HG03571 (cell line): ENCODE measurements at regions not wholly inside any gene's neighbourhood (a gene's known extent, or its start where the extent isn't known, plus 50 kb on each side); places are given as distances from the start of the nearest gene placed in this dataset.

ENCODE experiments used
- ATAC-seq: cut with Tn5 transposase; IDR thresholded peaks from one replicate; pipeline ENCODE4 v1.9.1; 2021; ENCODE audit not compliant: unreplicated experiment

- no peak for ATAC-seq
These were observed 298.7 kb upstream of the ZC3H12C start for GRCh38 chr11:109794501-109794900.

GRCh38 chr11:109795234-109795633, 298.0 kb upstream of the ZC3H12C start:
- ATAC-seq = no peak

- ATAC-seq = no peak
These were observed 296.9 kb upstream of the ZC3H12C start for GRCh38 chr11:109796253-109796652.

GRCh38 chr11:109798521-109798920, 294.7 kb upstream of the ZC3H12C start:
- ATAC-seq = no peak

GRCh38 chr11:109799604-109800003, 293.6 kb upstream of the ZC3H12C start:
- no peak for ATAC-seq

- ATAC-seq = no peak
These were observed 288.3 kb upstream of the ZC3H12C start for GRCh38 chr11:109804911-109805310.

GRCh38 chr11:109806205-109806604, 287.0 kb upstream of the ZC3H12C start:
- ATAC-seq = no peak

- ATAC-seq = no peak
These were observed 284.6 kb upstream of the ZC3H12C start for GRCh38 chr11:109808569-109808968.

GRCh38 chr11:109814824-109815223, 278.4 kb upstream of the ZC3H12C start:
- no peak for ATAC-seq

- no peak for ATAC-seq
These were observed 277.6 kb upstream of the ZC3H12C start for GRCh38 chr11:109815500-109816150.

- no peak for ATAC-seq
These were observed 274.9 kb upstream of the ZC3H12C start for GRCh38 chr11:109818290-109818689.

- ATAC-seq = no peak
These were observed 273.8 kb upstream of the ZC3H12C start for GRCh38 chr11:109819410-109819809.

- ATAC-seq = no peak
These were observed 271.7 kb upstream of the ZC3H12C start for GRCh38 chr11:109821511-109821910.

GRCh38 chr11:109822436-109823102, 270.6 kb upstream of the ZC3H12C start:
- no peak for ATAC-seq

GRCh38 chr11:109828387-109828786, 264.8 kb upstream of the ZC3H12C start:
- no peak for ATAC-seq

GRCh38 chr11:109838026-109838425, 255.2 kb upstream of the ZC3H12C start:
- no peak for ATAC-seq

- ATAC-seq = no peak
These were observed 247.8 kb upstream of the ZC3H12C start for GRCh38 chr11:109845437-109845836.

GRCh38 chr11:109847621-109848020, 245.6 kb upstream of the ZC3H12C start:
- ATAC-seq = no peak

GRCh38 chr11:109849051-109849450, 244.1 kb upstream of the ZC3H12C start:
- ATAC-seq = no peak

- no peak for ATAC-seq
These were observed 243.2 kb upstream of the ZC3H12C start for GRCh38 chr11:109849946-109850345.

- no peak for ATAC-seq
These were observed 241.3 kb upstream of the ZC3H12C start for GRCh38 chr11:109851780-109852390.

GRCh38 chr11:109853156-109853776, 239.9 kb upstream of the ZC3H12C start:
- ATAC-seq = peak; percentile 80
